Mammary epithelial cell (primary cell): ENCODE measurements at regions not wholly inside any gene's neighbourhood (a gene's known extent, or its start where the extent isn't known, plus 50 kb on each side); places are given as distances from the start of the nearest gene placed in this dataset.

Experiments
- EZH2 ChIP-seq: IDR thresholded peaks from 2 replicates; pipeline ENCODE4 v1.6.1; 2012; ENCODE audit warnings: low read length, inconsistent platforms, borderline replicate concordance
- TF ChIP-seq, protein P1 (sequence below), 2 donors: IDR thresholded peaks in 1 of 2; conservative IDR thresholded peaks in 1 of 2; 2 replicates each; pipeline ENCODE4 v1.5.1; 2011 to 2012; ENCODE audit warnings: inconsistent platforms in 2 of 2, low read length in 2 of 2, mild to moderate bottlenecking in 2 of 2, control low read depth in 1 of 2, low read depth in 1 of 2; ENCODE audit not compliant: insufficient read depth in 1 of 2; ENCODE audit errors: extremely low read depth in 1 of 2

DNA sequence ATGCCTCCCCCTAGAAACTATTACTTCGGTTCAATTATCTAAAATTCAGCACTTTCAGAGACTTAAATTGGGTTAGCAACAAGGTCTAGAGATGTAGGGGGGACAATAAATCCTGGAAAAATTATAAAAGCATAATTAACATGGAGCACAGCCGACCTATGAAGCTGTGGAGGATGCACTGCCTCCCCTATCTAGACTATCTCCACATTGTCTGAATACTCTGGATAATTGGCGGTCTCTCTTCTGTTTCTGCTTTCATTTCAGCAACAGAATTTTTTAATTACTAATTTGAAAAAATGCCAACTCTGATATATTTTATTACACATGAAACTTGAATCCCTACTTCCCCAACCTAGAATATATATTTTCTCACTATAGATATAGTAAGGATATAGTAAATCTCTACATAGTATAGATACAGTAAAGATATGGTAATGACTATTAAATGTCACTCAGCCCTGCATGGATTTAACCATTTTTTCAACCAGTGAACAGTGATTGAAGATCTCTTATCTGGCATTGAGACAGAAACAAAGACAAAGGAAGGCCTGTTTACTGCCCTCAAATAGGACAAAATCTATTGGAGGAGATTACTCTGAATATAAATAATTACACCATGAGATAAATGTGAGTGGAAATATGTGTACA, 157.6 kb downstream of the BLID start:
- TF ChIP-seq, protein P1, sequence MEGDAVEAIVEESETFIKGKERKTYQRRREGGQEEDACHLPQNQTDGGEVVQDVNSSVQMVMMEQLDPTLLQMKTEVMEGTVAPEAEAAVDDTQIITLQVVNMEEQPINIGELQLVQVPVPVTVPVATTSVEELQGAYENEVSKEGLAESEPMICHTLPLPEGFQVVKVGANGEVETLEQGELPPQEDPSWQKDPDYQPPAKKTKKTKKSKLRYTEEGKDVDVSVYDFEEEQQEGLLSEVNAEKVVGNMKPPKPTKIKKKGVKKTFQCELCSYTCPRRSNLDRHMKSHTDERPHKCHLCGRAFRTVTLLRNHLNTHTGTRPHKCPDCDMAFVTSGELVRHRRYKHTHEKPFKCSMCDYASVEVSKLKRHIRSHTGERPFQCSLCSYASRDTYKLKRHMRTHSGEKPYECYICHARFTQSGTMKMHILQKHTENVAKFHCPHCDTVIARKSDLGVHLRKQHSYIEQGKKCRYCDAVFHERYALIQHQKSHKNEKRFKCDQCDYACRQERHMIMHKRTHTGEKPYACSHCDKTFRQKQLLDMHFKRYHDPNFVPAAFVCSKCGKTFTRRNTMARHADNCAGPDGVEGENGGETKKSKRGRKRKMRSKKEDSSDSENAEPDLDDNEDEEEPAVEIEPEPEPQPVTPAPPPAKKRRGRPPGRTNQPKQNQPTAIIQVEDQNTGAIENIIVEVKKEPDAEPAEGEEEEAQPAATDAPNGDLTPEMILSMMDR (conservative IDR thresholded peaks at IDR 0.05 in 1 of 2, IDR thresholded peaks at IDR 0.05 in 1 of 2; ENCODE audit: extremely low read depth in 1 of 2, insufficient read depth in 1 of 2, low read depth in 1 of 2, low read length in 2 of 2), result no peak
- TF ChIP-seq EZH2, result no peak
